WTC11 (cell line): ENCODE measurements at regions not wholly inside any gene's neighbourhood (a gene's known extent, or its start where the extent isn't known, plus 50 kb on each side); places are given as distances from the start of the nearest gene placed in this dataset.

Experiments used
- ATAC-seq: fragments of 200-7000 bp; cut with Tn5 transposase; 2 replicates; pipeline ENCODE4 v1.10.0; 2021; ENCODE audit warnings: mild to moderate bottlenecking, moderate library complexity
- CTCF ChIA-PET: fragments of 300-600 bp; sonication (Branson Sonifier 250); formaldehyde crosslinking; loops from one replicate; lab custom pipeline; 2021; ENCODE audit warnings: antibody characterized with exemption; lab: Charles Lee
- POLR2A ChIA-PET: fragments of 350-600 bp; sonication (Branson Sonifier 250); formaldehyde crosslinking; loops from one replicate; lab custom pipeline; 2021; ENCODE audit warnings: antibody characterized with exemption; lab: Charles Lee
- DNase-seq: peaks from one replicate; pipeline ENCODE4 v3.0.0; 2021; ENCODE audit warnings: low spot score
- H3K27ac Mint-ChIP-seq: 2 replicates; pipeline ENCODE4 v1.8.0; 2021; ENCODE audit warnings: mixed read lengths
- H3K27me3 Mint-ChIP-seq: 2 replicates; pipeline ENCODE4 v1.8.0; 2021; ENCODE audit warnings: low read depth, mild to moderate bottlenecking, moderate library complexity, mixed read lengths
- H3K36me3 Mint-ChIP-seq: 2 replicates; pipeline ENCODE4 v1.8.0; 2021; ENCODE audit warnings: mixed read lengths
- H3K4me1 Mint-ChIP-seq: 2 replicates; pipeline ENCODE4 v1.8.0; 2022; ENCODE audit warnings: mixed read lengths
- H3K4me3 Mint-ChIP-seq: 2 replicates; pipeline ENCODE4 v1.8.0; 2021; ENCODE audit warnings: mild to moderate bottlenecking, moderate library complexity, mixed read lengths
- H3K9me3 Mint-ChIP-seq: 2 replicates; pipeline ENCODE4 v1.8.0; 2021; ENCODE audit warnings: mixed read lengths
- ATF1 ChIP-seq: sonication (generic); formaldehyde crosslinking; IDR thresholded peaks from 2 replicates; pipeline ENCODE4 v1.8.1; 2023; ENCODE audit warnings: mild to moderate bottlenecking, moderate library complexity, missing genetic modification reagents
- ETV6 ChIP-seq: sonication (generic); formaldehyde crosslinking; IDR thresholded peaks from 2 replicates; pipeline ENCODE4 v1.8.1; 2022; ENCODE audit warnings: mild to moderate bottlenecking, missing genetic modification reagents
- NFATC4 ChIP-seq: fragments of 250-450 bp; sonication (Bioruptor Pico); IDR thresholded peaks from 2 replicates; pipeline ENCODE4 v1.9.0; 2021; ENCODE audit warnings: mild to moderate bottlenecking
- NFYB ChIP-seq: sonication (generic); formaldehyde crosslinking; conservative IDR thresholded peaks from 2 replicates; pipeline ENCODE4 v1.8.0; 2022; ENCODE audit warnings: low read depth, missing genetic modification reagents
- NR1H2 ChIP-seq: sonication (generic); formaldehyde crosslinking; IDR thresholded peaks from 2 replicates; pipeline ENCODE4 v1.9.0; 2021; ENCODE audit warnings: mild to moderate bottlenecking, moderate library complexity, missing genetic modification reagents
- NR2C2 ChIP-seq: sonication (generic); formaldehyde crosslinking; IDR thresholded peaks from 2 replicates; pipeline ENCODE4 v1.8.0; 2022; ENCODE audit warnings: mild to moderate bottlenecking, missing genetic modification reagents
- NR3C1 ChIP-seq: sonication (generic); formaldehyde crosslinking; conservative IDR thresholded peaks from 2 replicates; pipeline ENCODE4 v1.8.1; 2023; ENCODE audit warnings: low read depth, mild to moderate bottlenecking, missing genetic modification reagents
- SMAD3 ChIP-seq: sonication (generic); formaldehyde crosslinking; IDR thresholded peaks from 2 replicates; pipeline ENCODE4 v1.8.0; 2022; ENCODE audit warnings: missing genetic modification reagents, mild to moderate bottlenecking, borderline replicate concordance
- SMAD4 ChIP-seq: sonication (generic); formaldehyde crosslinking; IDR thresholded peaks from 2 replicates; pipeline ENCODE4 v1.8.0; 2022; ENCODE audit warnings: mild to moderate bottlenecking, missing genetic modification reagents
- ZNF138 ChIP-seq: sonication (generic); formaldehyde crosslinking; conservative IDR thresholded peaks from 2 replicates; pipeline ENCODE4 v1.8.1; 2022; ENCODE audit warnings: mild to moderate bottlenecking, moderate library complexity, missing genetic modification reagents
- ZNF416 ChIP-seq: fragments of 250-450 bp; sonication (Bioruptor Pico); IDR thresholded peaks from 2 replicates; pipeline ENCODE4 v1.9.0; 2021; ENCODE audit warnings: mild to moderate bottlenecking, inconsistent platforms
- ZNF671 ChIP-seq: fragments of 250-450 bp; sonication (Bioruptor Pico); IDR thresholded peaks from 2 replicates; pipeline ENCODE4 v1.8.0; 2021; ENCODE audit warnings: mild to moderate bottlenecking
- TF ChIP-seq, protein P1 (sequence below): sonication (generic); formaldehyde crosslinking; IDR thresholded peaks from 2 replicates; pipeline ENCODE4 v1.8.0; 2022; ENCODE audit warnings: mild to moderate bottlenecking, missing genetic modification reagents
- TF ChIP-seq, protein P2 (sequence below): sonication (generic); formaldehyde crosslinking; conservative IDR thresholded peaks from 2 replicates; pipeline ENCODE4 v1.8.1; 2022; ENCODE audit warnings: mild to moderate bottlenecking, missing genetic modification reagents
- TF ChIP-seq, protein P3 (sequence below): sonication (generic); formaldehyde crosslinking; IDR thresholded peaks from 2 replicates; pipeline ENCODE4 v1.8.0; 2022; ENCODE audit warnings: missing genetic modification reagents
- TF ChIP-seq, protein P4 (sequence below): sonication (generic); formaldehyde crosslinking; IDR thresholded peaks from 2 replicates; pipeline ENCODE4 v1.8.1; 2022; ENCODE audit warnings: mild to moderate bottlenecking, missing genetic modification reagents, moderate library complexity, borderline replicate concordance
- TF ChIP-seq, protein P5 (sequence below): fragments of 250-450 bp; sonication (Bioruptor Pico); IDR thresholded peaks from 2 replicates; pipeline ENCODE4 v1.8.0; 2021; ENCODE audit warnings: mild to moderate bottlenecking
- TF ChIP-seq, protein P6 (sequence below): fragments of 250-450 bp; sonication (Bioruptor Pico); IDR thresholded peaks from 2 replicates; pipeline ENCODE4 v1.9.0; 2021; ENCODE audit warnings: moderate library complexity, mild to moderate bottlenecking, inconsistent platforms, borderline replicate concordance

DNA sequence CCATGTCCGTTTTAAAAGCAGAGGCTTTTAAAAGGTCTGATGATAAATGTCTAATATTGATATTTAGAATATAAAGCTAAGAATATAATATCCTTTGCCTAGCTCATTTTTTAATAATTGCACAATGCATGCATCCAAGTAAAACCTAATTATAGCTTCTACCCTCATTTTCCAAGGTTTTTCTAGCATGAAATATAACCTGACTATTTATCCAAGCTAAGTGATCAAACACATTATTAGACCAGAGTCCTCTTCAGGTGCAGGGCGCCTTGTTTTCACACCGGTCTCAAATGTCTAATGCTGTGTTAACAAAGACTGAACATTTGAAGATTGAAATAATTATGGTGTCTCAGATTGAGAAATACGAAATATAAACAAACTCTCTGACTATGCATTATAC lies 648.9 kb upstream of the CXADR start (continued):
- TF ChIP-seq, protein P1, sequence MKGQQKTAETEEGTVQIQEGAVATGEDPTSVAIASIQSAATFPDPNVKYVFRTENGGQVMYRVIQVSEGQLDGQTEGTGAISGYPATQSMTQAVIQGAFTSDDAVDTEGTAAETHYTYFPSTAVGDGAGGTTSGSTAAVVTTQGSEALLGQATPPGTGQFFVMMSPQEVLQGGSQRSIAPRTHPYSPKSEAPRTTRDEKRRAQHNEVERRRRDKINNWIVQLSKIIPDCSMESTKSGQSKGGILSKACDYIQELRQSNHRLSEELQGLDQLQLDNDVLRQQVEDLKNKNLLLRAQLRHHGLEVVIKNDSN (CRISPR knock-in tag), result no peak
- TF ChIP-seq ZNF671 (no peak), ETV6 (CRISPR knock-in tag) (no peak)

DNA sequence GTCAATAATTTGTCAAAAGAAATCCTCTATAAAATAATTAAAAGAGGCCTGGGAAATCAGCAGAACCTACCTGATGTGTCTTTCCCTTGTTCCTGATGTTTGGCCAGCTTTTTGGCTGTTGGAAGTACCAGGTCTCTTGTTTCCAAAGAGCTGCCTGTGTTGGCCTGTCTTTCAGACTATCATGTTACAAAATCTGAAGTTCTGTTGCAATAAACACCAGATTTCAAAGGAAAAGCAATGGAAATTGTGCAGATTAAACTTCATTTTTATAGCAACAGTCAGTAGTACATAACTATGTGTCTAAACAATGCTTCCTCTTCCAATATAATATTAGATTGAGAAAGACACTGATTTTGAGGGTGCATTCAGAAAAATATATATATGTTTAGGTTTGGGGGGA lies 647.2 kb upstream of the CXADR start:
- Mint-ChIP-seq H3K36me3 (no peaks in the 10 kb centered on the region), H3K27ac (no peak overlapping the region), H3K27me3 (no peaks in the 10 kb centered on the region), H3K4me1 (peaks cover 8% of the 10 kb centered on the region), H3K4me3 (no peak overlapping the region), H3K9me3 (no peaks in the 10 kb centered on the region)
- no peak for ATAC-seq
- DNase-seq, result no peak
- no peak for TF ChIP-seq SMAD3
- TF ChIP-seq, protein P2, sequence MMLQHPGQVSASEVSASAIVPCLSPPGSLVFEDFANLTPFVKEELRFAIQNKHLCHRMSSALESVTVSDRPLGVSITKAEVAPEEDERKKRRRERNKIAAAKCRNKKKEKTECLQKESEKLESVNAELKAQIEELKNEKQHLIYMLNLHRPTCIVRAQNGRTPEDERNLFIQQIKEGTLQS, result no peak
- ChIA-PET CTCF (no interaction called here), POLR2A (no interaction called here)

DNA sequence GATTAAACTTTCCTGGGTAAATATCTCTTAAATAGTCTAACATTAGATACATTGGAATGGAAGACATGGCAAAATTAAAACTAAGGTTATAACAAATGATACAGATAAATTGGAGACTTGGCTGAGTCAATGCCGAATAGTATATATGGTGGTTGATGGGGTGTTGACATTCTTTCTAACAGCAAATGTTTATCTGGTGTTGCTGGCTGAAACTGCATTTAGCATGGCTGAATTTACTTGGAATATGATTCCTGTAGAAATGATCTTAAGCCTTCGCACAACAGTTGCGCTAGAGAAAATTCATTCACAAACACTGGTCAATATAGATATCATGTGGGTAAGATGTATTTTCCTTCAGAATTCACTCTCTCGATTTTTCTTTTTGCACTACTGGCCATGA lies 646.0 kb upstream of the CXADR start:
- H3K4me1 Mint-ChIP-seq, result peaks cover 2% of the 10 kb centered on the region
- no peak for ATAC-seq

DNA sequence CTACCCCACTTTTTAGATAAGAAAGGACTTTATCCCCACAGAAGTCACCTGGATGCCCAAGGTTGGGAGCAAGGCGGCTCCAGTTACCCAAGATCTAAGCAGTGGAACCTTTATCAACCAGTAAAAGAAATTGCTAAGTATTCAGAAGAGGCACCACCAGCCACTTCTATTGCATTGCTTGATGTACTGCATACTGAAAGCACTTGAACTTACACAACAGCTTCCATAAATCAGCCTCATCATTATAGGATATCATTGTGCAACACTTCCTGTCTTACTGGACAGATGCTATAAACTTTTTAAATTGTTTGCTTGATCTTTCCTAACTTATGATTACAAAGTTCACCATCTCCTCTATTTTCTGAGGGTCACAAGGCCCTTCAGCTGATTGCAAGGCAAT lies 642.7 kb upstream of the CXADR start:
- Mint-ChIP-seq H3K27me3 (no peaks in the 10 kb centered on the region), H3K36me3 (no peaks in the 10 kb centered on the region), H3K4me1 (peaks cover 6% of the 10 kb centered on the region), H3K9me3 (no peaks in the 10 kb centered on the region), H3K4me3 (no peak overlapping the region), H3K27ac (no peak overlapping the region)
- ChIA-PET CTCF (no interaction called here), POLR2A (no interaction called here)
- ATAC-seq (no peak), DNase-seq (no peak)
- TF ChIP-seq NFYB (CRISPR knock-in tag), result no peak
- no peak for TF ChIP-seq SMAD4 (CRISPR knock-in tag)
- no peak for TF ChIP-seq ATF1 (CRISPR knock-in tag)
- TF ChIP-seq, protein P3, sequence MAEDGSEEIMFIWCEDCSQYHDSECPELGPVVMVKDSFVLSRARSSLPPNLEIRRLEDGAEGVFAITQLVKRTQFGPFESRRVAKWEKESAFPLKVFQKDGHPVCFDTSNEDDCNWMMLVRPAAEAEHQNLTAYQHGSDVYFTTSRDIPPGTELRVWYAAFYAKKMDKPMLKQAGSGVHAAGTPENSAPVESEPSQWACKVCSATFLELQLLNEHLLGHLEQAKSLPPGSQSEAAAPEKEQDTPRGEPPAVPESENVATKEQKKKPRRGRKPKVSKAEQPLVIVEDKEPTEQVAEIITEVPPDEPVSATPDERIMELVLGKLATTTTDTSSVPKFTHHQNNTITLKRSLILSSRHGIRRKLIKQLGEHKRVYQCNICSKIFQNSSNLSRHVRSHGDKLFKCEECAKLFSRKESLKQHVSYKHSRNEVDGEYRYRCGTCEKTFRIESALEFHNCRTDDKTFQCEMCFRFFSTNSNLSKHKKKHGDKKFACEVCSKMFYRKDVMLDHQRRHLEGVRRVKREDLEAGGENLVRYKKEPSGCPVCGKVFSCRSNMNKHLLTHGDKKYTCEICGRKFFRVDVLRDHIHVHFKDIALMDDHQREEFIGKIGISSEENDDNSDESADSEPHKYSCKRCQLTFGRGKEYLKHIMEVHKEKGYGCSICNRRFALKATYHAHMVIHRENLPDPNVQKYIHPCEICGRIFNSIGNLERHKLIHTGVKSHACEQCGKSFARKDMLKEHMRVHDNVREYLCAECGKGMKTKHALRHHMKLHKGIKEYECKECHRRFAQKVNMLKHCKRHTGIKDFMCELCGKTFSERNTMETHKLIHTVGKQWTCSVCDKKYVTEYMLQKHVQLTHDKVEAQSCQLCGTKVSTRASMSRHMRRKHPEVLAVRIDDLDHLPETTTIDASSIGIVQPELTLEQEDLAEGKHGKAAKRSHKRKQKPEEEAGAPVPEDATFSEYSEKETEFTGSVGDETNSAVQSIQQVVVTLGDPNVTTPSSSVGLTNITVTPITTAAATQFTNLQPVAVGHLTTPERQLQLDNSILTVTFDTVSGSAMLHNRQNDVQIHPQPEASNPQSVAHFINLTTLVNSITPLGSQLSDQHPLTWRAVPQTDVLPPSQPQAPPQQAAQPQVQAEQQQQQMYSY (CRISPR knock-in tag), result no peak
- TF ChIP-seq ZNF138 (CRISPR knock-in tag), result no peak
- TF ChIP-seq NR2C2 (CRISPR knock-in tag), result no peak
- TF ChIP-seq NR3C1 (CRISPR knock-in tag), result no peak
- no peak for TF ChIP-seq NFATC4 (CRISPR knock-in tag)

More for the DNA sequence above, 646.0 kb upstream of the CXADR start:
- H3K27ac Mint-ChIP-seq, result no peak overlapping the region
- H3K27me3 Mint-ChIP-seq, result no peaks in the 10 kb centered on the region
- DNase-seq, result no peak
- TF ChIP-seq, protein P4, sequence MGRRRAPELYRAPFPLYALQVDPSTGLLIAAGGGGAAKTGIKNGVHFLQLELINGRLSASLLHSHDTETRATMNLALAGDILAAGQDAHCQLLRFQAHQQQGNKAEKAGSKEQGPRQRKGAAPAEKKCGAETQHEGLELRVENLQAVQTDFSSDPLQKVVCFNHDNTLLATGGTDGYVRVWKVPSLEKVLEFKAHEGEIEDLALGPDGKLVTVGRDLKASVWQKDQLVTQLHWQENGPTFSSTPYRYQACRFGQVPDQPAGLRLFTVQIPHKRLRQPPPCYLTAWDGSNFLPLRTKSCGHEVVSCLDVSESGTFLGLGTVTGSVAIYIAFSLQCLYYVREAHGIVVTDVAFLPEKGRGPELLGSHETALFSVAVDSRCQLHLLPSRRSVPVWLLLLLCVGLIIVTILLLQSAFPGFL (CRISPR knock-in tag), result no peak
- TF ChIP-seq, protein P5, sequence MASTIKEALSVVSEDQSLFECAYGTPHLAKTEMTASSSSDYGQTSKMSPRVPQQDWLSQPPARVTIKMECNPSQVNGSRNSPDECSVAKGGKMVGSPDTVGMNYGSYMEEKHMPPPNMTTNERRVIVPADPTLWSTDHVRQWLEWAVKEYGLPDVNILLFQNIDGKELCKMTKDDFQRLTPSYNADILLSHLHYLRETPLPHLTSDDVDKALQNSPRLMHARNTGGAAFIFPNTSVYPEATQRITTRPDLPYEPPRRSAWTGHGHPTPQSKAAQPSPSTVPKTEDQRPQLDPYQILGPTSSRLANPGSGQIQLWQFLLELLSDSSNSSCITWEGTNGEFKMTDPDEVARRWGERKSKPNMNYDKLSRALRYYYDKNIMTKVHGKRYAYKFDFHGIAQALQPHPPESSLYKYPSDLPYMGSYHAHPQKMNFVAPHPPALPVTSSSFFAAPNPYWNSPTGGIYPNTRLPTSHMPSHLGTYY, result no peak
- TF ChIP-seq, protein P3 (CRISPR knock-in tag), result no peak
- TF ChIP-seq, protein P6, sequence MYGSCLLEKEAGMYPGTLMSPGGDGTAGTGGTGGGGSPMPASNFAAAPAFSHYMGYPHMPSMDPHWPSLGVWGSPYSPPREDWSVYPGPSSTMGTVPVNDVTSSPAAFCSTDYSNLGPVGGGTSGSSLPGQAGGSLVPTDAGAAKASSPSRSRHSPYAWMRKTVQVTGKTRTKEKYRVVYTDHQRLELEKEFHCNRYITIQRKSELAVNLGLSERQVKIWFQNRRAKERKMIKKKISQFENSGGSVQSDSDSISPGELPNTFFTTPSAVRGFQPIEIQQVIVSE (CRISPR knock-in tag), result no peak
- TF ChIP-seq ZNF416 (CRISPR knock-in tag), result no peak
- TF ChIP-seq NR1H2 (CRISPR knock-in tag), result no peak
- ChIA-PET CTCF (no interaction called here), POLR2A (no interaction called here)
- no peaks in the 10 kb centered on the region for H3K36me3 Mint-ChIP-seq
- no peak overlapping the region for H3K4me3 Mint-ChIP-seq
- H3K9me3 Mint-ChIP-seq, result no peaks in the 10 kb centered on the region
